Fibroblast of the aortic adventitia (primary cell): ENCODE measurements at regions not wholly inside any gene's neighbourhood (a gene's known extent, or its start where the extent isn't known, plus 50 kb on each side); places are given as distances from the start of the nearest gene placed in this dataset.
"Not testable (repeated sequence)": the region's sequence is repeated elsewhere in the genome, so short reads cannot be mapped to it uniquely, and the experiment has no call there.

Experiments
- DNase-seq: peaks from one replicate; pipeline ENCODE4 v3.0.0-alpha.2; 2010; ENCODE audit warnings: low read depth
- H3K4me3 ChIP-seq: 2 replicates; pipeline ENCODE4 v1.5.1; 2011; ENCODE audit warnings: low read depth, mild to moderate bottlenecking, control low read depth, low read length, moderate library complexity
- TF ChIP-seq, protein P1 (sequence below): IDR thresholded peaks from 2 replicates; pipeline ENCODE4 v1.5.1; 2011; ENCODE audit warnings: mild to moderate bottlenecking, low read length, control low read depth, inconsistent platforms; ENCODE audit not compliant: insufficient read depth

- DNase-seq = no peak
- TF ChIP-seq, protein P1, sequence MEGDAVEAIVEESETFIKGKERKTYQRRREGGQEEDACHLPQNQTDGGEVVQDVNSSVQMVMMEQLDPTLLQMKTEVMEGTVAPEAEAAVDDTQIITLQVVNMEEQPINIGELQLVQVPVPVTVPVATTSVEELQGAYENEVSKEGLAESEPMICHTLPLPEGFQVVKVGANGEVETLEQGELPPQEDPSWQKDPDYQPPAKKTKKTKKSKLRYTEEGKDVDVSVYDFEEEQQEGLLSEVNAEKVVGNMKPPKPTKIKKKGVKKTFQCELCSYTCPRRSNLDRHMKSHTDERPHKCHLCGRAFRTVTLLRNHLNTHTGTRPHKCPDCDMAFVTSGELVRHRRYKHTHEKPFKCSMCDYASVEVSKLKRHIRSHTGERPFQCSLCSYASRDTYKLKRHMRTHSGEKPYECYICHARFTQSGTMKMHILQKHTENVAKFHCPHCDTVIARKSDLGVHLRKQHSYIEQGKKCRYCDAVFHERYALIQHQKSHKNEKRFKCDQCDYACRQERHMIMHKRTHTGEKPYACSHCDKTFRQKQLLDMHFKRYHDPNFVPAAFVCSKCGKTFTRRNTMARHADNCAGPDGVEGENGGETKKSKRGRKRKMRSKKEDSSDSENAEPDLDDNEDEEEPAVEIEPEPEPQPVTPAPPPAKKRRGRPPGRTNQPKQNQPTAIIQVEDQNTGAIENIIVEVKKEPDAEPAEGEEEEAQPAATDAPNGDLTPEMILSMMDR = no peak
- no peak overlapping the region for H3K4me3 ChIP-seq
Observed at GRCh38 chr5:9731159-9731558, 101.0 kb upstream of the TAS2R1 start.

DNA sequence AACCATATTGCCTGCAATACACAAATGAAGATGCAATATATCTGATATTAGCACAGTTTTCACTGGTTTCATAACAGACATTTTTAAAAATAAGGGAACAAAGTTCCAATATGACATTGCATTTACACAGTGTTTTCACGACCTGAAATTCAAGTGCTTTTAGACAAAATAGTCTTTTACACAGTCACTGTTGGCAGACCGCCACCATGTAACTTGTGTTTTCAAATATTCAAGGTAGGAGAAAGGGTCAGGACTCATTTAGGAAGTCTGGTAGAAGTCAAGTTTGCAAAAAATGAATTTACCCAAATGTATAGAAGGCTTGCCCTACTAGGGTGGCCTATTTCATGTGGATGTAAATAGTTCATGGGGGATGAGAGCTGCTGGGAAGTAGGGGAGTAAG lies 98.1 kb upstream of the TAS2R1 start:
- TF ChIP-seq, protein P1 = no peak
- no peak for DNase-seq
- no peak overlapping the region for H3K4me3 ChIP-seq

DNA sequence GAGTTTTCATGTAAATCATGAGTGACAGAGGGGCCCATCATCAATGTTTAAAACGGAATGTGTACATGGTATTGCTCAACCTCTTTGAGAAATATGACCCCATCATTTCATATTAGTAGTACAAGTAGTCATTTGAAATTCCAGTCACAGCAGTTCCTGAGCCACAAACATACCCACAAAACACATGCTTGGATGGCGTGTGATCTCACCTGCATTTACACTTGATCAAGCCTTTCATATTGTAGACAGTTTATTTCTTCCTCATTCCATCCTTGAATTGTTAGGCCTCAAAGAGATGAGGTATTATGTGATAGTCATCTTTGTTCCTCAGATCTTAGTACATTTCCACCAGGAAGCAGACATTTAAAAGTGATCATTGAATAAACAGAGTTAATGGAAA lies 96.8 kb upstream of the TAS2R1 start:
- no peak overlapping the region for H3K4me3 ChIP-seq
- TF ChIP-seq, protein P1 = no peak
- no peak for DNase-seq

DNA sequence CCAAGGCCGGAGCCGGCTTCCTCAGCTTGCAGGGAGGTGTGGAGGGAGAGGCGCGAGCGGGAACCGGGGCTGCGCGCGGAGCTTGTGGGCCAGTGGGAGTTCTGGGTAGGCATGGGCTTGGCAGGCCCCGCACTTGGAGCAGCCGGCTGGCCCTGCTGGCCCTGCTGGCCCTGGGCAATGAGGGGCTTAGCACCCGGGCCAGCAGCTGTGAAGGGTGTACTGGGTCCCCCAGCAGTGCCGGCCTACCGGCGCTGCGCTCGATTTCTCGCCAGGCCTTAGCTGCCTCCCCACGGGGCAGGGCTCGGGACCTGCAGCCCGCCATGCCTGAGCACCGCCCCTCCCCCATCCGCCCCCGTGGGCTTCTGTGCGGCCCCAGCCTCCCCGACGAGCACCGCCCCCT lies 95.1 kb upstream of the TAS2R1 start:
- not testable (repeated sequence) for H3K4me3 ChIP-seq, DNase-seq

GRCh38 chr5:9724707-9725106 lies 94.6 kb upstream of the TAS2R1 start:
- H3K4me3 ChIP-seq = no peak overlapping the region
- DNase-seq = no peak
- TF ChIP-seq, protein P1 = no peak

GRCh38 chr5:9722601-9723180 lies 92.5 kb upstream of the TAS2R1 start:
- TF ChIP-seq, protein P1 = no peak
- H3K4me3 ChIP-seq = no peak overlapping the region
- no peak for DNase-seq

DNA sequence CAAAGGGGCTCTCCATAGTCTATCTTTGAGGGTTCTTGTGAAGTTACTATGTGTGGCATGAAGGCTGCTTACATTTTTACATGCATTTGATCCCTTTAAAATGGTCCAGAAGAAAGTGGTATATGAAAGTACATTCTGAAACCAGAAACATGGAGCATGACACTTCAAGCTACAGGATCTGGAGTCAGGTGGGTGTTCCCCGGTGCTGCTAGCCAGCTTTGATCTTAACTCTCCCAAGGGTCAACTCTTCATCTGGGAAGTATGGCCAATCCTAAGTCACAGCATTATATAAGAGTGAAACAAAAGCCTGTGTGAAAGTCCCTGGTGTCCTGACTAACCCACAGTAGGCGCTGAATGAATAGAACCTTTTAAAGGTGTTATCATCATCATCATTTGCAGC lies 91.0 kb upstream of the TAS2R1 start:
- TF ChIP-seq, protein P1 = no peak
- no peak for DNase-seq
- no peak overlapping the region for H3K4me3 ChIP-seq
